HCT116 (cell line): ENCODE measurements at regions not wholly inside any gene's neighbourhood (a gene's known extent, or its start where the extent isn't known, plus 50 kb on each side); places are given as distances from the start of the nearest gene placed in this dataset.

ENCODE experiments used
- ATAC-seq: fragments of 200-7000 bp; cut with Tn5 transposase; 2 replicates; pipeline ENCODE4 v1.9.1; 2020; ENCODE audit warnings: mild to moderate bottlenecking, moderate library complexity
- BruUV-seq: library from RNA; stranded (reverse); fragments of 400-500 nt; replicated peaks from 2 replicates; lab custom pipeline; 2021; lab: Mats Ljungman, UMichigan
- CTCF ChIA-PET: fragments of 300-600 bp; sonication (Branson Sonifier 250); formaldehyde crosslinking; loops from one replicate; lab custom pipeline; 2021; ENCODE audit warnings: antibody characterized with exemption; lab: Charles Lee
- POLR2A ChIA-PET: fragments of 300-600, 350-600 bp; sonication (Branson Sonifier 250); formaldehyde crosslinking; loops from one replicate; lab custom pipeline; 2021; ENCODE audit warnings: antibody characterized with exemption; lab: Charles Lee
- RAD21 ChIA-PET, 2 experiments: fragments of 300-600 bp; sonication (Branson Sonifier 250); formaldehyde crosslinking; loops; one replicate each; lab custom pipeline; 2023; ENCODE audit warnings: low total read pairs in 2 of 2; ENCODE audit not compliant: uncharacterized antibody in 2 of 2, unreplicated experiment in 2 of 2, low non-redundant PET in 1 of 2; lab: Charles Lee
- DNase-seq: peaks from one replicate; pipeline ENCODE4 v3.0.0-alpha.2; 2010; ENCODE audit warnings: low read depth, low spot score
- H2AFZ ChIP-seq: fragments of 200-600 bp; shearing (Covaris generic), sonication (generic); 2 replicates; pipeline ENCODE4 v1.6.1; 2017; ENCODE audit warnings: low read depth, mixed run types, mixed read lengths, antibody characterized with exemption, low read length; ENCODE audit not compliant: poor library complexity, severe bottlenecking
- H3K27ac ChIP-seq: 2 replicates; pipeline ENCODE4 v1.5.1; 2012; ENCODE audit warnings: low read depth, low read length
- H3K27me3 ChIP-seq: fragments of 200-600 bp; sonication (generic); 2 replicates; pipeline ENCODE4 v1.6.1; 2016; ENCODE audit warnings: mixed run types, low read length, mixed read lengths; ENCODE audit not compliant: insufficient read depth
- H3K36me3 ChIP-seq, 2 experiments: fragments of 200-500 bp in 1 of 2; fragments of 200-600 bp in 1 of 2; sonication (Bioruptor generic) in 1 of 2; sonication (generic) in 1 of 2; 2 replicates each; pipeline versions ENCODE4 v1.5.1 to v1.6.1; 2014 to 2016; ENCODE audit warnings: low read length in 2 of 2, inconsistent platforms in 1 of 2, mixed read lengths in 1 of 2, mixed run types in 1 of 2; ENCODE audit not compliant: insufficient read depth in 2 of 2, control insufficient read depth in 1 of 2
- H3K4me1 ChIP-seq, 2 experiments: fragments of 200-600 bp in 1 of 2; sonication (generic) in 1 of 2; 2 replicates each; pipeline versions ENCODE4 v1.5.1 to v1.6.1; 2012 to 2017; ENCODE audit warnings: low read length in 2 of 2, inconsistent platforms in 1 of 2, mild to moderate bottlenecking in 1 of 2, mixed read lengths in 1 of 2, mixed run types in 1 of 2, moderate library complexity in 1 of 2; ENCODE audit not compliant: insufficient read depth in 2 of 2, control insufficient read depth in 1 of 2
- H3K4me2 ChIP-seq: fragments of 200-600 bp; sonication (generic); 2 replicates; pipeline ENCODE4 v1.6.1; 2017; ENCODE audit warnings: mixed run types, low read length, mixed read lengths
- H3K4me3 ChIP-seq, 2 experiments: fragments of 200-600 bp in 1 of 2; sonication (generic) in 1 of 2; replicated peaks in 1 of 2; 2 replicates each; pipeline ENCODE4 v1.5.1; 2011 to 2016; ENCODE audit warnings: low read length in 2 of 2, control low read depth in 1 of 2, low read depth in 1 of 2, mild to moderate bottlenecking in 1 of 2, mixed read lengths in 1 of 2, mixed run types in 1 of 2
- H3K79me2 ChIP-seq: fragments of 200-600 bp; sonication (generic); 2 replicates; pipeline ENCODE4 v1.6.1; 2017; ENCODE audit warnings: mild to moderate bottlenecking, mixed run types, low read length, moderate library complexity, mixed read lengths; ENCODE audit not compliant: insufficient read depth
- H3K9ac ChIP-seq: fragments of 200-600 bp; sonication (generic); 2 replicates; pipeline ENCODE4 v1.6.1; 2016; ENCODE audit warnings: low read length, mixed read lengths
- H3K9me2 ChIP-seq: fragments of 200-600 bp; sonication (generic), shearing (Covaris generic); 2 replicates; pipeline ENCODE4 v1.6.1; 2017; ENCODE audit warnings: mixed run types, mild to moderate bottlenecking, moderate library complexity; ENCODE audit not compliant: insufficient read depth
- H3K9me3 ChIP-seq, 2 experiments: fragments of 200-500 bp in 1 of 2; fragments of 200-600 bp in 1 of 2; sonication (Bioruptor generic) in 1 of 2; sonication (generic) in 1 of 2; 2 replicates each; pipeline ENCODE4 v1.6.1; 2014 to 2017; ENCODE audit warnings: low read length in 2 of 2, mixed read lengths in 2 of 2, inconsistent platforms in 1 of 2, low read depth in 1 of 2, mild to moderate bottlenecking in 1 of 2, mixed run types in 1 of 2, moderate library complexity in 1 of 2; ENCODE audit not compliant: control insufficient read depth in 1 of 2, insufficient read depth in 1 of 2
- H4K20me1 ChIP-seq: fragments of 200-600 bp; sonication (generic), shearing (Covaris generic); 2 replicates; pipeline ENCODE4 v1.6.1; 2017; ENCODE audit warnings: mixed run types, mild to moderate bottlenecking, moderate library complexity; ENCODE audit not compliant: insufficient read depth
- CBX3 ChIP-seq: IDR thresholded peaks from 2 replicates; pipeline ENCODE4 v1.6.1; 2012; ENCODE audit warnings: low read depth
- EZH2 ChIP-seq: fragments of 200-600 bp; sonication (generic); IDR thresholded peaks from 2 replicates; pipeline ENCODE4 v1.6.1; 2017; ENCODE audit warnings: antibody characterized with exemption, mixed run types
- FOSL1 ChIP-seq: IDR thresholded peaks from 2 replicates; pipeline ENCODE4 v1.6.1; 2012; ENCODE audit warnings: low read depth
- POLR2A ChIP-seq: IDR thresholded peaks from 2 replicates; pipeline ENCODE4 v1.7.0; 2011; ENCODE audit warnings: borderline replicate concordance; ENCODE audit not compliant: insufficient read depth, insufficient read length; ENCODE audit errors: extremely low read depth
- POLR2AphosphoS5 ChIP-seq: IDR thresholded peaks from 2 replicates; pipeline ENCODE4 v1.6.1; 2011; ENCODE audit warnings: mild to moderate bottlenecking, low read depth, low read length, moderate library complexity
- SP1 ChIP-seq: IDR thresholded peaks from 2 replicates; pipeline ENCODE4 v1.6.1; 2012; ENCODE audit warnings: low read depth
- ZNF274 ChIP-seq: fragments of 200-500 bp; sonication (Bioruptor generic); IDR thresholded peaks from 2 replicates; pipeline ENCODE4 v1.6.1; 2014; ENCODE audit warnings: mild to moderate bottlenecking, low read depth, low read length, inconsistent platforms
- intact Hi-C: fragments of 100-400 bp; cut with micrococcal nuclease; formaldehyde crosslinking; loops from 2 replicates; pipeline ENCODE4 v1.10.0; 2022
- TF ChIP-seq, protein P1 (sequence below): IDR thresholded peaks from 2 replicates; pipeline ENCODE4 v1.6.1; 2012
- TF ChIP-seq, protein P2 (sequence below): IDR thresholded peaks from 2 replicates; pipeline ENCODE4 v1.6.1; 2012
- TF ChIP-seq, protein P3 (sequence below): IDR thresholded peaks from 2 replicates; pipeline ENCODE4 v1.6.1; 2012; ENCODE audit warnings: low read depth
- TF ChIP-seq, protein P4 (sequence below): IDR thresholded peaks from 2 replicates; pipeline ENCODE4 v1.6.1; 2011; ENCODE audit warnings: mild to moderate bottlenecking, low read length, moderate library complexity; ENCODE audit not compliant: insufficient replicate concordance; ENCODE audit errors: extremely low read depth

DNA sequence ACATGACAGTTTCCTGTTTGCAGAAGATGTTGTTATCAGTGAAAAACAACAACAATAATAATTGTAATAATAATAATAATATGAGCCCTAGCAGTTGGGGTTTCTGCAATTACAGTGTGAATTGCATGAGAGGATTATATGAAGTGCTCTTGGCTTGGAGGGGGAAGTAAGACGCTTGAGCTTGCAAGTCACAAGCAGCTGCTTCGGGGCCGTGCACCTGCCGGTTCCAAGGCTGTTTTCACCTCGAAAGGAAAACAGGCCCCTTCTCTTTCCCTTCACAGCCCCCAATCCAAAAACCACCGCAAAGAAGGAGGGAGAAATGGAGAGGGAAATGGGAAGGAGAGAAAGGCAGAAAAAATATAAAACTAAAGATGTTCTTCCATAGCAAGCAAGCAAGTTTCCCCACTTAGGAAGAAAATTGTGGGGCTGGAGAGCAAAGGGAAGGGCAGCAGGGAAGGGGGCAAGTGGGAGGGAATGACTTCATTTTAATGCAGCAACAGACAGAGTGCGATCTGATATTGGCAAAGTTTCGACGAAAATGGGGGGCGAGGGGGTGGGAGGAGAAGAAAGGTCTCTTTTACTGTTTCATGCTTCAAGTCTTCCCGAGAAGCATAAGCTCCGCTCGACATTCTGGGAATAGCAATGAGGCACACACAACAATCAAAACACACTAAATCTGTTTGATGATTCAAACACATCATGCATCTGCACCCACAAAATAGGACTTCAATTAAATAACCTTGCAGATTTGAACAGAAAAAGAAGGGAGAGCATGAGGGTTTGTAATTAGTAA lies 284.2 kb upstream of the ATP11B start:
- RAD21 ChIA-PET: no interaction called here
- ATAC-seq: no peak
- no peak overlapping the region for H3K27ac ChIP-seq
- intact Hi-C loops: no loop called here
- no peaks in the 10 kb centered on the region for H3K27me3 ChIP-seq
- no peaks in the 10 kb centered on the region for H3K9me2 ChIP-seq
- no peak for DNase-seq
- no TSS peak for BruUV-seq
- no peak overlapping the region for H3K4me2 ChIP-seq
- POLR2A ChIA-PET: no interaction called here
- TF ChIP-seq ZNF274 (no peak), CBX3 (no peak)
- TF ChIP-seq, protein P1, sequence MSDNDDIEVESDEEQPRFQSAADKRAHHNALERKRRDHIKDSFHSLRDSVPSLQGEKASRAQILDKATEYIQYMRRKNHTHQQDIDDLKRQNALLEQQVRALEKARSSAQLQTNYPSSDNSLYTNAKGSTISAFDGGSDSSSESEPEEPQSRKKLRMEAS: no peak
- TF ChIP-seq, all 23 proteins: peak for 0
- no peak overlapping the region for H2AFZ ChIP-seq
- H3K4me1 ChIP-seq: no peaks in the 10 kb centered on the region
- H3K36me3 ChIP-seq: no peaks in the 10 kb centered on the region
- no peaks in the 10 kb centered on the region for H3K9me3 ChIP-seq
- H4K20me1 ChIP-seq: no peaks in the 10 kb centered on the region
- H3K4me3 ChIP-seq: no peak overlapping the region
- no peak overlapping the region for H3K9ac ChIP-seq
- no peaks in the 10 kb centered on the region for H3K79me2 ChIP-seq
- CTCF ChIA-PET: no interaction called here

DNA sequence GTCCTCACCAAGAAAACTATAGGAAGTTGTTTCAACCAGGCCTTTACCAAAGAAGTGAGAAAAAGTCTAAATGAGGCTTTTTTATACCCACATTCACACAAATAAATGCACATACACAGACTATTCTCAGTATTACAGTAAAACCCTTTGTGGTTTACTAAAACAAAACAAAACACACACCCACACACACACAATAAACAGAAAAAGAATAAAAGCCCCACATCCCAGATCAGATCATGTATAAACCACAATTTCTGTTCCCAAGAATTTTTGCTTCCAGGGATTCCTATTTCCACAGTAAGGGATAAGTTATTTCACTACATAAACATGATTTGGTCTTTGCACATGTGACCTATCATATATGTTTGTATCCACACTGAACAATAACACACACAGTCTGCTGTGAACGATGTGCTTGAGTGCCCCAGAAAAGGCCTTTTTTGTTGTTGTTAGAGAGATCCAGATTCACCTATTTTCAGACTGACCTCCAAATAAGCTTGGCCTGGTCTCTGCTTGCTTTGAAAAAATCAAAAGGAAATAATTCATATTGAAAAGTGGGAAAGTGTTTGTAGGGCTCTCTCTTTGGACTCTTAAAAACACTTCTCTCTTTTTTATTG lies 283.4 kb upstream of the ATP11B start:
- intact Hi-C loops: no loop called here
- TF ChIP-seq POLR2A (no peak), POLR2AphosphoS5 (no peak), EZH2 (no peak), FOSL1 (no peak), SP1 (no peak), CBX3 (no peak)
- TF ChIP-seq, protein P2, sequence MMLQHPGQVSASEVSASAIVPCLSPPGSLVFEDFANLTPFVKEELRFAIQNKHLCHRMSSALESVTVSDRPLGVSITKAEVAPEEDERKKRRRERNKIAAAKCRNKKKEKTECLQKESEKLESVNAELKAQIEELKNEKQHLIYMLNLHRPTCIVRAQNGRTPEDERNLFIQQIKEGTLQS: no peak
- TF ChIP-seq, protein P3, sequence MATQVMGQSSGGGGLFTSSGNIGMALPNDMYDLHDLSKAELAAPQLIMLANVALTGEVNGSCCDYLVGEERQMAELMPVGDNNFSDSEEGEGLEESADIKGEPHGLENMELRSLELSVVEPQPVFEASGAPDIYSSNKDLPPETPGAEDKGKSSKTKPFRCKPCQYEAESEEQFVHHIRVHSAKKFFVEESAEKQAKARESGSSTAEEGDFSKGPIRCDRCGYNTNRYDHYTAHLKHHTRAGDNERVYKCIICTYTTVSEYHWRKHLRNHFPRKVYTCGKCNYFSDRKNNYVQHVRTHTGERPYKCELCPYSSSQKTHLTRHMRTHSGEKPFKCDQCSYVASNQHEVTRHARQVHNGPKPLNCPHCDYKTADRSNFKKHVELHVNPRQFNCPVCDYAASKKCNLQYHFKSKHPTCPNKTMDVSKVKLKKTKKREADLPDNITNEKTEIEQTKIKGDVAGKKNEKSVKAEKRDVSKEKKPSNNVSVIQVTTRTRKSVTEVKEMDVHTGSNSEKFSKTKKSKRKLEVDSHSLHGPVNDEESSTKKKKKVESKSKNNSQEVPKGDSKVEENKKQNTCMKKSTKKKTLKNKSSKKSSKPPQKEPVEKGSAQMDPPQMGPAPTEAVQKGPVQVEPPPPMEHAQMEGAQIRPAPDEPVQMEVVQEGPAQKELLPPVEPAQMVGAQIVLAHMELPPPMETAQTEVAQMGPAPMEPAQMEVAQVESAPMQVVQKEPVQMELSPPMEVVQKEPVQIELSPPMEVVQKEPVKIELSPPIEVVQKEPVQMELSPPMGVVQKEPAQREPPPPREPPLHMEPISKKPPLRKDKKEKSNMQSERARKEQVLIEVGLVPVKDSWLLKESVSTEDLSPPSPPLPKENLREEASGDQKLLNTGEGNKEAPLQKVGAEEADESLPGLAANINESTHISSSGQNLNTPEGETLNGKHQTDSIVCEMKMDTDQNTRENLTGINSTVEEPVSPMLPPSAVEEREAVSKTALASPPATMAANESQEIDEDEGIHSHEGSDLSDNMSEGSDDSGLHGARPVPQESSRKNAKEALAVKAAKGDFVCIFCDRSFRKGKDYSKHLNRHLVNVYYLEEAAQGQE: no peak
- TF ChIP-seq, protein P4, sequence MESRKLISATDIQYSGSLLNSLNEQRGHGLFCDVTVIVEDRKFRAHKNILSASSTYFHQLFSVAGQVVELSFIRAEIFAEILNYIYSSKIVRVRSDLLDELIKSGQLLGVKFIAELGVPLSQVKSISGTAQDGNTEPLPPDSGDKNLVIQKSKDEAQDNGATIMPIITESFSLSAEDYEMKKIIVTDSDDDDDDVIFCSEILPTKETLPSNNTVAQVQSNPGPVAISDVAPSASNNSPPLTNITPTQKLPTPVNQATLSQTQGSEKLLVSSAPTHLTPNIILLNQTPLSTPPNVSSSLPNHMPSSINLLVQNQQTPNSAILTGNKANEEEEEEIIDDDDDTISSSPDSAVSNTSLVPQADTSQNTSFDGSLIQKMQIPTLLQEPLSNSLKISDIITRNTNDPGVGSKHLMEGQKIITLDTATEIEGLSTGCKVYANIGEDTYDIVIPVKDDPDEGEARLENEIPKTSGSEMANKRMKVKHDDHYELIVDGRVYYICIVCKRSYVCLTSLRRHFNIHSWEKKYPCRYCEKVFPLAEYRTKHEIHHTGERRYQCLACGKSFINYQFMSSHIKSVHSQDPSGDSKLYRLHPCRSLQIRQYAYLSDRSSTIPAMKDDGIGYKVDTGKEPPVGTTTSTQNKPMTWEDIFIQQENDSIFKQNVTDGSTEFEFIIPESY: no peak

More for the DNA sequence above, 283.4 kb upstream of the ATP11B start:
- H3K4me2 ChIP-seq: no peak overlapping the region
- H3K79me2 ChIP-seq: no peaks in the 10 kb centered on the region
- no peaks in the 10 kb centered on the region for H4K20me1 ChIP-seq
- ChIA-PET POLR2A (no interaction called here), CTCF (interaction anchor here (0.6 to 1.5 kb wide), 2 partner anchors 10 to 809 kb away, joined by 3 read pairs; no protein-coding TSS in a partner anchor), RAD21 (no interaction called here)
- H3K36me3 ChIP-seq: no peaks in the 10 kb centered on the region
- no TSS peak for BruUV-seq
- no peak overlapping the region for H3K27ac ChIP-seq
- no peaks in the 10 kb centered on the region for H3K4me1 ChIP-seq
- H3K4me3 ChIP-seq: no peak overlapping the region
- no peak overlapping the region for H2AFZ ChIP-seq
- H3K9me2 ChIP-seq: no peaks in the 10 kb centered on the region
- no peak overlapping the region for H3K9ac ChIP-seq
- H3K27me3 ChIP-seq: no peaks in the 10 kb centered on the region
- H3K9me3 ChIP-seq: no peaks in the 10 kb centered on the region
- ATAC-seq (no peak), DNase-seq (no peak)
